ENCODE measurements at regions not wholly inside any gene's neighbourhood (a gene's known extent, or its start where the extent isn't known, plus 50 kb on each side); places are given as distances from the start of the nearest gene placed in this dataset.

DNA sequence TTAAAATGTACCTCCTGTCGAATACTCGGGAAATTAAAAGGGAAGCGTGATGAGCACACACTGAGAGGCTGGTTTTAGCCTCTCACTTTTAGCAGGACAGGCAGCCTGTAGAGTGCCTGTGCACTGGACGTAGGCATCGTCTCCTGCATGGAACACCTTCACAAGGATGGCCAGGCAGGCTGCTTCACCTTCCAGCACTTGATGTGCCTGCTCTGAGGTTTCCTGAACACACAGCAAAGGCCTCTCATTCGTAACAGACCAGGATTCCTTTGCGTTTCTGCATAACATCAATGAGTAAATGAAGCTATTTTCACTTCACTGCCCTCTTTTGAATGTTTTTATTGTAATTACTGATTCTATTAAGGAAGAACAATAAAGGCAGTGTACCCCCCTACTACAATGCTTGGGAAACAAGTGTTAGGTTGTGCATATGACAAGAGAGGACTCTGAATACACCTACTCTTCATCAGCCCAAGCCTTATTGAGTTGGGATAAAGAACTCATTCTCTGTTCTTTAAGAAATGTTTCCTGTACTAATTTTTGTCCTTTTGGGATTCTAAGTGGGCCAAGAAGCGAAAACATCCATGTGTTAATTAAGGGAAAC is 1077.6 kb upstream of the FOXG1 start:
- Histone ChIP-seq H3K9me3 (replicated peaks in 1 of 2; ENCODE audit: control insufficient read depth in 2 of 2, insufficient read depth in 1 of 2, low read depth in 1 of 2, low read length in 2 of 2) (peaks cover 0 to 2% of the 10 kb centered on the region in 2 donors), H2AK5ac (ENCODE audit: low read depth, low read length) (no peak overlapping the region), H3K9ac (ENCODE audit: low read depth, low read length, poor library complexity) (no peak overlapping the region), H3K4me3 (ENCODE audit: low read length in 2 of 2) (no peak overlapping the region), H2BK12ac (ENCODE audit: low read length) (no peak overlapping the region), H3K23ac (ENCODE audit: low read depth, low read length, poor library complexity) (no peak overlapping the region), H4K8ac (ENCODE audit: low read depth, low read length) (no peak overlapping the region), H3K4me1 (ENCODE audit: control insufficient read depth in 2 of 2, insufficient read depth in 1 of 2, low read depth in 1 of 2, low read length in 2 of 2) (peaks cover 0 to 3% of the 10 kb centered on the region in 2 donors), H3K4ac (ENCODE audit: low read length) (no peak overlapping the region), H2AFZ (ENCODE audit: low read length) (no peak overlapping the region), H3K4me2 (ENCODE audit: insufficient read depth, low read length, poor library complexity, severe bottlenecking) (no peak overlapping the region), H2BK15ac (ENCODE audit: low read length) (no peak overlapping the region), H4K91ac (ENCODE audit: low read depth, low read length, poor library complexity) (no peak overlapping the region), H2BK5ac (ENCODE audit: low read length) (no peak overlapping the region), H3K27ac (replicated peaks; ENCODE audit: low read length) (no peak overlapping the region), H3K14ac (ENCODE audit: low read length) (no peak overlapping the region), H3K36me3 (replicated peaks in 1 of 2; ENCODE audit: control insufficient read depth in 2 of 2, insufficient read depth in 2 of 2, low read length in 2 of 2) (no peaks in the 10 kb centered on the region), H3K79me1 (ENCODE audit: low read depth, low read length) (no peaks in the 10 kb centered on the region), H3K27me3 (ENCODE audit: control insufficient read depth in 3 of 3, insufficient read depth in 3 of 3, low read depth in 1 of 3, low read length in 3 of 3) (no peaks in the 10 kb centered on the region), H3K18ac (ENCODE audit: low read length) (peak overlapping the region; percentile 52), H2BK120ac (ENCODE audit: low read depth, low read length) (no peak overlapping the region)
- WGBS, 2 donors (ENCODE audit: extremely low coverage in 2 of 2, insufficient read length in 2 of 2, insufficient replicate concordance in 1 of 2) = no CpG with 5 or more reads among the region's 8 CpGs
- no peak for DNase-seq (ENCODE audit: low spot score)

- Histone ChIP-seq H3K36me3 (replicated peaks in 1 of 2; ENCODE audit: control insufficient read depth in 2 of 2, insufficient read depth in 2 of 2, low read length in 2 of 2) (no peaks in the 10 kb centered on the region), H2BK12ac (ENCODE audit: low read length) (no peak overlapping the region), H3K9ac (ENCODE audit: low read depth, low read length, poor library complexity) (no peak overlapping the region), H3K14ac (ENCODE audit: low read length) (no peak overlapping the region), H3K23ac (ENCODE audit: low read depth, low read length, poor library complexity) (no peak overlapping the region), H4K91ac (ENCODE audit: low read depth, low read length, poor library complexity) (no peak overlapping the region), H3K27ac (replicated peaks; ENCODE audit: low read length) (no peak overlapping the region), H3K27me3 (ENCODE audit: control insufficient read depth in 3 of 3, insufficient read depth in 3 of 3, low read depth in 1 of 3, low read length in 3 of 3) (no peaks in the 10 kb centered on the region), H3K4me1 (ENCODE audit: control insufficient read depth in 2 of 2, insufficient read depth in 1 of 2, low read depth in 1 of 2, low read length in 2 of 2) (no peaks in the 10 kb centered on the region), H2AFZ (ENCODE audit: low read length) (no peak overlapping the region), H3K4me3 (ENCODE audit: low read length in 2 of 2) (no peak overlapping the region), H3K4me2 (ENCODE audit: insufficient read depth, low read length, poor library complexity, severe bottlenecking) (no peak overlapping the region), H2BK5ac (ENCODE audit: low read length) (no peak overlapping the region), H2AK5ac (ENCODE audit: low read depth, low read length) (no peak overlapping the region), H2BK15ac (ENCODE audit: low read length) (no peak overlapping the region), H3K9me3 (replicated peaks in 1 of 2; ENCODE audit: control insufficient read depth in 2 of 2, insufficient read depth in 1 of 2, low read depth in 1 of 2, low read length in 2 of 2) (peaks cover 2 to 15% of the 10 kb centered on the region in 2 donors), H4K8ac (ENCODE audit: low read depth, low read length) (no peak overlapping the region), H2BK120ac (ENCODE audit: low read depth, low read length) (no peak overlapping the region), H3K4ac (ENCODE audit: low read length) (no peak overlapping the region), H3K18ac (ENCODE audit: low read length) (no peak overlapping the region), H3K79me1 (ENCODE audit: low read depth, low read length) (no peaks in the 10 kb centered on the region)
- no peak for DNase-seq (ENCODE audit: low spot score)
- no CpG with 5 or more reads among the region's 2 CpGs for whole genome bisulfite sequencing, 2 donors (ENCODE audit: extremely low coverage in 2 of 2, insufficient read length in 2 of 2, insufficient replicate concordance in 1 of 2)
Measured at GRCh38 chr14:27712364-27712763, 1054.2 kb upstream of the FOXG1 start.

- Histone ChIP-seq H3K4me1 (ENCODE audit: control insufficient read depth in 2 of 2, insufficient read depth in 1 of 2, low read depth in 1 of 2, low read length in 2 of 2) (no peaks in the 10 kb centered on the region), H3K23ac (ENCODE audit: low read depth, low read length, poor library complexity) (no peak overlapping the region), H3K14ac (ENCODE audit: low read length) (no peak overlapping the region)
Measured at GRCh38 chr14:27715561-27715960, 1051.0 kb upstream of the FOXG1 start.

DNA sequence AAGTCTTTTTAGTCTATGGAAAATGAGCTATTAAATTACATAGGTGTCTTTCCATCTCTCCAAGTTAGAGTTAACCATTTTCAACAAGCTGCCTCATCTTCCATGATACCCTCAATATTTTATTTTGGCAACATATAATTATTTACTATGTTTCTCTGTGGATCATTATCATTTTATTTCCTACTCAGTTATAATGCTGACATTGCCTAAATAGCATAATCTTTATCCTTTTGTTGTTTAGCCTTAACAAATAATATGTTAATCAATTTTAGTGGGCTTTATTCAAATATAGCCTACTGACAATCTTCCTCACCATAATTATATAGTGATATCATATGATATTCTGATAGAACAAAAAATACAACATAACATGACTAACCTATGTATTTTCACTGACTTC is 1044.8 kb upstream of the FOXG1 start:
- Histone ChIP-seq H2BK12ac (ENCODE audit: low read length) (no peak overlapping the region), H3K9ac (ENCODE audit: low read depth, low read length, poor library complexity) (no peak overlapping the region), H2BK5ac (ENCODE audit: low read length) (no peak overlapping the region), H2AK5ac (ENCODE audit: low read depth, low read length) (no peak overlapping the region), H3K4me1 (ENCODE audit: control insufficient read depth in 2 of 2, insufficient read depth in 1 of 2, low read depth in 1 of 2, low read length in 2 of 2) (no peaks in the 10 kb centered on the region), H4K8ac (ENCODE audit: low read depth, low read length) (no peak overlapping the region), H3K4me3 (ENCODE audit: low read length in 2 of 2) (no peak overlapping the region), H3K79me1 (ENCODE audit: low read depth, low read length) (no peaks in the 10 kb centered on the region), H3K36me3 (replicated peaks in 1 of 2; ENCODE audit: control insufficient read depth in 2 of 2, insufficient read depth in 2 of 2, low read length in 2 of 2) (no peaks in the 10 kb centered on the region), H3K18ac (ENCODE audit: low read length) (no peak overlapping the region), H2BK15ac (ENCODE audit: low read length) (no peak overlapping the region), H3K27ac (replicated peaks; ENCODE audit: low read length) (no peak overlapping the region), H3K9me3 (replicated peaks in 1 of 2; ENCODE audit: control insufficient read depth in 2 of 2, insufficient read depth in 1 of 2, low read depth in 1 of 2, low read length in 2 of 2) (no peaks in the 10 kb centered on the region), H2AFZ (ENCODE audit: low read length) (no peak overlapping the region), H3K4me2 (ENCODE audit: insufficient read depth, low read length, poor library complexity, severe bottlenecking) (no peak overlapping the region), H4K91ac (ENCODE audit: low read depth, low read length, poor library complexity) (no peak overlapping the region), H3K14ac (ENCODE audit: low read length) (no peak overlapping the region), H3K4ac (ENCODE audit: low read length) (no peak overlapping the region), H3K27me3 (ENCODE audit: control insufficient read depth in 3 of 3, insufficient read depth in 3 of 3, low read depth in 1 of 3, low read length in 3 of 3) (no peaks in the 10 kb centered on the region), H3K23ac (ENCODE audit: low read depth, low read length, poor library complexity) (no peak overlapping the region), H2BK120ac (ENCODE audit: low read depth, low read length) (no peak overlapping the region)
- no peak for DNase-seq (ENCODE audit: low spot score)

More at GRCh38 chr14:27715561-27715960, 1051.0 kb upstream of the FOXG1 start:
- Histone ChIP-seq H3K36me3 (replicated peaks in 1 of 2; ENCODE audit: control insufficient read depth in 2 of 2, insufficient read depth in 2 of 2, low read length in 2 of 2) (no peaks in the 10 kb centered on the region), H2BK5ac (ENCODE audit: low read length) (no peak overlapping the region), H3K4me3 (ENCODE audit: low read length in 2 of 2) (no peak overlapping the region), H3K4ac (ENCODE audit: low read length) (no peak overlapping the region), H3K18ac (ENCODE audit: low read length) (no peak overlapping the region), H3K27me3 (ENCODE audit: control insufficient read depth in 3 of 3, insufficient read depth in 3 of 3, low read depth in 1 of 3, low read length in 3 of 3) (no peaks in the 10 kb centered on the region), H3K9me3 (replicated peaks in 1 of 2; ENCODE audit: control insufficient read depth in 2 of 2, insufficient read depth in 1 of 2, low read depth in 1 of 2, low read length in 2 of 2) (peaks cover 2 to 15% of the 10 kb centered on the region in 2 donors), H2BK15ac (ENCODE audit: low read length) (no peak overlapping the region), H3K27ac (replicated peaks; ENCODE audit: low read length) (no peak overlapping the region), H2AFZ (ENCODE audit: low read length) (no peak overlapping the region), H3K79me1 (ENCODE audit: low read depth, low read length) (no peaks in the 10 kb centered on the region), H3K4me2 (ENCODE audit: insufficient read depth, low read length, poor library complexity, severe bottlenecking) (no peak overlapping the region), H2BK120ac (ENCODE audit: low read depth, low read length) (no peak overlapping the region), H2BK12ac (ENCODE audit: low read length) (no peak overlapping the region), H3K9ac (ENCODE audit: low read depth, low read length, poor library complexity) (no peak overlapping the region), H4K91ac (ENCODE audit: low read depth, low read length, poor library complexity) (no peak overlapping the region), H4K8ac (ENCODE audit: low read depth, low read length) (no peak overlapping the region), H2AK5ac (ENCODE audit: low read depth, low read length) (no peak overlapping the region)
- DNase-seq (ENCODE audit: low spot score) = no peak

Measured in neuronal stem cell (in vitro differentiated cells).